DMS 273 (cell line): ENCODE measurements at regions not wholly inside any gene's neighbourhood (a gene's known extent, or its start where the extent isn't known, plus 50 kb on each side); places are given as distances from the start of the nearest gene placed in this dataset.

ENCODE experiments used
- DNase-seq: peaks from one replicate; lab custom pipeline; 2025; ENCODE audit not compliant: unreplicated experiment; lab: John Stamatoyannopoulos, UW

- DNase-seq, result no peak
Observed at GRCh38 chr16:77132051-77132618, 58.9 kb upstream of the MON1B start.

GRCh38 chr16:77133706-77134105 lies 57.3 kb upstream of the MON1B start:
- no peak for DNase-seq

- no peak for DNase-seq
Observed at GRCh38 chr16:77137045-77137444, 53.9 kb upstream of the MON1B start.
